PFSK-1 (cell line): ENCODE measurements at regions not wholly inside any gene's neighbourhood (a gene's known extent, or its start where the extent isn't known, plus 50 kb on each side); places are given as distances from the start of the nearest gene placed in this dataset.

Experiments used
- FOXP2 ChIP-seq: optimal IDR thresholded peaks from 2 replicates; pipeline ENCODE3; 2011; ENCODE audit warnings: borderline replicate concordance, control low read depth, inconsistent platforms; ENCODE audit not compliant: insufficient read depth; ENCODE audit errors: extremely low read length, extremely low read depth
- POLR2AphosphoS5 ChIP-seq: IDR thresholded peaks from 2 replicates; pipeline ENCODE4 v1.6.1; 2012; ENCODE audit warnings: low read depth, mild to moderate bottlenecking, control low read depth, low read length, moderate library complexity
- SIN3A ChIP-seq: IDR thresholded peaks from 2 replicates; pipeline ENCODE4 v1.6.1; 2012; ENCODE audit warnings: mild to moderate bottlenecking, low read length, moderate library complexity, borderline replicate concordance; ENCODE audit not compliant: insufficient read depth
- TAF1 ChIP-seq: IDR thresholded peaks from 2 replicates; pipeline ENCODE4 v1.6.1; 2012; ENCODE audit warnings: low read length, control low read depth, borderline replicate concordance; ENCODE audit not compliant: insufficient read depth
- TF ChIP-seq, protein P1 (sequence below), 2 experiments: IDR thresholded peaks; 2 replicates each; pipeline versions ENCODE4 v1.6.1 to v1.8.0; 2011 to 2012; ENCODE audit warnings: low read depth in 2 of 2, low read length in 2 of 2, control low read depth in 1 of 2, inconsistent platforms in 1 of 2, mild to moderate bottlenecking in 1 of 2, moderate library complexity in 1 of 2; ENCODE audit not compliant: insufficient read depth in 1 of 2

DNA sequence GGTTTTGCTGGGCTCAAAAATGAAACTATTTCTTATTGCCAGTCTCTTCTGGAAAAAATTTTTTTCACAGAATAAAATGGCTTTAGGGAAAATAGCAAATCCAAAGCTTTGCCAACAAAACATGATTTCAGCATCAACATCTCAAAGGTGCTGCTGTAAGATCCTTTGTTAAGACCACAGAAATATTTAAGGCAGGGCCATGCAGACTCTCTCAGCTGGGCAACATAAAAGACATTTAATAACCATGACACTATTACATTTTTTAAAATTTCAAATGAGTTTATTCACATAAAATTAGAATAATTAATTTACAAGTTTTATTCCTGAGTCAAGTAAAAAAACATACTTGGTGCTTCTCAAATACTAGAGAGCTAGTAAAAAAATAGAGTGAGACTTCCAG lies 527.1 kb upstream of the DPPA4 start:
- TF ChIP-seq, protein P1, sequence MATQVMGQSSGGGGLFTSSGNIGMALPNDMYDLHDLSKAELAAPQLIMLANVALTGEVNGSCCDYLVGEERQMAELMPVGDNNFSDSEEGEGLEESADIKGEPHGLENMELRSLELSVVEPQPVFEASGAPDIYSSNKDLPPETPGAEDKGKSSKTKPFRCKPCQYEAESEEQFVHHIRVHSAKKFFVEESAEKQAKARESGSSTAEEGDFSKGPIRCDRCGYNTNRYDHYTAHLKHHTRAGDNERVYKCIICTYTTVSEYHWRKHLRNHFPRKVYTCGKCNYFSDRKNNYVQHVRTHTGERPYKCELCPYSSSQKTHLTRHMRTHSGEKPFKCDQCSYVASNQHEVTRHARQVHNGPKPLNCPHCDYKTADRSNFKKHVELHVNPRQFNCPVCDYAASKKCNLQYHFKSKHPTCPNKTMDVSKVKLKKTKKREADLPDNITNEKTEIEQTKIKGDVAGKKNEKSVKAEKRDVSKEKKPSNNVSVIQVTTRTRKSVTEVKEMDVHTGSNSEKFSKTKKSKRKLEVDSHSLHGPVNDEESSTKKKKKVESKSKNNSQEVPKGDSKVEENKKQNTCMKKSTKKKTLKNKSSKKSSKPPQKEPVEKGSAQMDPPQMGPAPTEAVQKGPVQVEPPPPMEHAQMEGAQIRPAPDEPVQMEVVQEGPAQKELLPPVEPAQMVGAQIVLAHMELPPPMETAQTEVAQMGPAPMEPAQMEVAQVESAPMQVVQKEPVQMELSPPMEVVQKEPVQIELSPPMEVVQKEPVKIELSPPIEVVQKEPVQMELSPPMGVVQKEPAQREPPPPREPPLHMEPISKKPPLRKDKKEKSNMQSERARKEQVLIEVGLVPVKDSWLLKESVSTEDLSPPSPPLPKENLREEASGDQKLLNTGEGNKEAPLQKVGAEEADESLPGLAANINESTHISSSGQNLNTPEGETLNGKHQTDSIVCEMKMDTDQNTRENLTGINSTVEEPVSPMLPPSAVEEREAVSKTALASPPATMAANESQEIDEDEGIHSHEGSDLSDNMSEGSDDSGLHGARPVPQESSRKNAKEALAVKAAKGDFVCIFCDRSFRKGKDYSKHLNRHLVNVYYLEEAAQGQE (IDR thresholded peaks at IDR 0.05; ENCODE audit: insufficient read depth in 1 of 2, low read depth in 2 of 2, low read length in 2 of 2), result no peak
- TF ChIP-seq FOXP2, result no peak
- TF ChIP-seq POLR2AphosphoS5, result no peak
- TF ChIP-seq SIN3A, result no peak
- TF ChIP-seq TAF1, result no peak

DNA sequence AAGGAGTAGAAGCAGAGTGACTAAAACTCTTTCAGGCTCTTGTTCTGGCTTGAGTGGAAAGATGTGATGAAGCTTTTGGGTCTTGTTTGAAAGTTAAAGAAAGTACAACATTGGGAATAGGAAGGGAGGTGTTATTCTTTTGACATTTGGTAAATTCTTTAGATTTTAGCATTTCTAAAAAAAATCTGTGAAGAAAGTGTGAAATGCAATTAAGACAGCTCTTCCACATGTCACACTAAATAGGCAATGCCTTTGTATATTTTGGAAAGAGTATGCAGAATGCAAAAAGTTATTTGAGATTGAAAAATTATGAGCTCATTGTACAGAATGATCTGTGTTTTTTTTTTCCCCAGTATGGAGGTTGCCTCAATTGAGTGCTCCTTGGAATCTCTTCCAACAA lies 532.2 kb upstream of the DPPA4 start:
- no peak for TF ChIP-seq TAF1
- TF ChIP-seq, protein P1 (IDR thresholded peaks at IDR 0.05; ENCODE audit: insufficient read depth in 1 of 2, low read depth in 2 of 2, low read length in 2 of 2), result no peak
- TF ChIP-seq POLR2AphosphoS5, result no peak
- no peak for TF ChIP-seq FOXP2
- no peak for TF ChIP-seq SIN3A

DNA sequence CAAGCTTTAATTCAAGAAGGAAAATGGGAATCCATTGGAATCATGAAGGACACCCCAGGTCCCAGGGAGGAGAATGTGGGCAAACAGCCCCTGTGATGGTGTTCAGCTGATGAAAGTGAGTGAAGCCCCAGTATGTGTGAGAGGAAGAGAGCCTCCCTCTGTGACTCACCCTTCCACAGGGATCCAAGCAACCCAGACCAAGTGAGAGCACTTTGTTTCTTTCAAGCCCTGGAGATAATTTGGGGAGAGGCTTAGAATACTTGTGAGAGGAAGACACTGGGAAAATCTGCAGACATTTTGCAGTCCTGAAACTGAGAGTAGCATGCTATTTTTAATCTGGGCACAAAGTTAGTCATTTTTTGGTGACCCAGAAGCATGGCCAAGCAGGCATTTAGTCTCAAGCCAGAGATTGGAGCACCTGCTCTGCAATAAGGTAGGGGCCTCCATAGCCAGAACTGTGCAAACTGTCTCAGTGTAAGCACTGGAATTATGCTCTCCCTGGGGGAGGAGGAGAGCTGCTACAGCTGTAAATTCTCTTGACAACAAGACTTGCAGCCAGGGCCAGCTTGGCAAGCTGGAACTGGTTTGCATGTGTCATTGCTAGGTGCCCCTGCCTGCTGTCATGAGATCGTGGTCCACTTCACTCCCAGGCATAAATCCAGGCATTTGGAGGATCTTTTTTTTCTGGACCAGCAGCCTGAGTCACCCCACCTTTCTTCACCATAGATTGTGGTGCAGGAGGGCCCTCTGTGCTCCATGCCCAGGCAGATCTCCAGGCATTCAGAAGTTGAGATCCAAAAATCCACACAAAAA lies 537.8 kb upstream of the DPPA4 start:
- TF ChIP-seq TAF1, result no peak
- TF ChIP-seq SIN3A, result no peak
- no peak for TF ChIP-seq FOXP2
- TF ChIP-seq POLR2AphosphoS5, result no peak
- TF ChIP-seq, protein P1 (IDR thresholded peaks at IDR 0.05; ENCODE audit: insufficient read depth in 1 of 2, low read depth in 2 of 2, low read length in 2 of 2), result no peak

DNA sequence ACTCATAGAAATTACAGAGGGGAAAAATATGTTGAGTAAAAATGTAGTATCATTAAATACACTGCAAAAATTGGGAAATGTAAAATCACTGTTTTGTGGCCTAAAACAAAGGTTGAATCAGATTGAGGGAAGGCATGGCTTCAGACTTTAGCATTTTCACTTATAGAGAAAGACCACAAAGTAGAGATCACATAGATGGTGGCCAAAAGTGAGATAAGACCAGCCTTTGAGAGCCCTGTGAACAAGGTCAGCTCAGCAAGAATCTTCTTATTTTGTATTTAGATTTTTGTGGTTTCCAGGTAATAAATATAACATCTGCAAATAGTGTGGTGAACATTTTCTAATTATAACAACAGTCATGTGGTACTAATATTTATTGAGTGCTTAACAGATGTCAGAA lies 544.8 kb upstream of the DPPA4 start:
- TF ChIP-seq FOXP2, result no peak
- TF ChIP-seq TAF1, result no peak
- TF ChIP-seq SIN3A, result no peak
- TF ChIP-seq POLR2AphosphoS5, result no peak
- TF ChIP-seq, protein P1 (IDR thresholded peaks at IDR 0.05; ENCODE audit: insufficient read depth in 1 of 2, low read depth in 2 of 2, low read length in 2 of 2), result no peak

DNA sequence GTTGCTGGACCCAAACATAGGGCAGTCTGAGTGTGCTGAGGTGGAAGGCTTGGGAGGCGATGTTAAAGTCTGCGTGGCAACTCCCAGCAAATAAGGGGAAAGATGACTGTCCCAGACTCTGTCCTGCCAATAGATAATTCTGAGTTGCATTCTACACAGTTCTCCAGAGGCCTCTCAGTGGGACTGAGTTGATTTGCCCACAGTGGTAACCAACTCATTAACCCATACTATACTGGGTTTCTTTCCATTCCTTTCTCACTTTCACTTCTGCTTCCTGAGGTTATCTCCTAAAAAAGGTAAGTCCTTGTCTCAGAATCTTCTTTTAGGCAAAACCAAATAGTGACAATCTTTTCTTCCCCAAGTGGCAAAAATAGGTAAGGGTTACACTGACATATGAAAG lies 549.9 kb upstream of the DPPA4 start:
- TF ChIP-seq, protein P1 (IDR thresholded peaks at IDR 0.05; ENCODE audit: insufficient read depth in 1 of 2, low read depth in 2 of 2, low read length in 2 of 2), result no peak
- TF ChIP-seq FOXP2, result no peak
- TF ChIP-seq POLR2AphosphoS5, result no peak
- TF ChIP-seq TAF1, result no peak
- TF ChIP-seq SIN3A, result no peak
